Liver (tissue), 8 donors: ENCODE measurements at regions not wholly inside any gene's neighbourhood (a gene's known extent, or its start where the extent isn't known, plus 50 kb on each side); places are given as distances from the start of the nearest gene placed in this dataset.

ENCODE experiments used
- DNase-seq: peaks from one replicate; pipeline ENCODE4 v3.0.0-alpha.2; 2017; ENCODE audit warnings: low spot score
- H3K27ac ChIP-seq, 2 donors: one replicate each; pipeline ENCODE4 v1.7.0; 2013; ENCODE audit warnings: inconsistent platforms in 2 of 2, low read length in 2 of 2, control low read depth in 1 of 2, low read depth in 1 of 2, mild to moderate bottlenecking in 1 of 2
- H3K27me3 ChIP-seq, 4 donors: one replicate each; pipeline versions ENCODE4 v1.6.1 to v1.7.0; 2013; ENCODE audit warnings: low read length in 3 of 4, inconsistent platforms in 1 of 4, mild to moderate bottlenecking in 1 of 4, moderate library complexity in 1 of 4; ENCODE audit not compliant: control insufficient read depth in 4 of 4, insufficient read depth in 4 of 4
- H3K36me3 ChIP-seq, 4 donors: one replicate each; pipeline versions ENCODE4 v1.6.1 to v1.7.0; 2013; ENCODE audit warnings: low read length in 3 of 4, mild to moderate bottlenecking in 3 of 4, low read depth in 1 of 4, moderate library complexity in 1 of 4; ENCODE audit not compliant: control insufficient read depth in 4 of 4, insufficient read depth in 3 of 4
- H3K4me1 ChIP-seq, 4 donors: one replicate each; pipeline versions ENCODE4 v1.6.1 to v1.7.0; 2013; ENCODE audit warnings: low read length in 3 of 4, mild to moderate bottlenecking in 3 of 4, moderate library complexity in 1 of 4; ENCODE audit not compliant: control insufficient read depth in 4 of 4, insufficient read depth in 4 of 4
- H3K4me3 ChIP-seq, 3 donors: one replicate each; pipeline versions ENCODE4 v1.6.1 to v1.7.0; 2013; ENCODE audit warnings: low read length in 3 of 3, control low read depth in 1 of 3, low read depth in 1 of 3, mild to moderate bottlenecking in 1 of 3
- H3K9ac ChIP-seq, 2 donors: one replicate each; pipeline ENCODE4 v1.7.0; 2013; ENCODE audit warnings: low read length in 2 of 2, mild to moderate bottlenecking in 2 of 2, moderate library complexity in 2 of 2, control low read depth in 1 of 2, low read depth in 1 of 2
- H3K9me3 ChIP-seq, 4 donors: one replicate each; pipeline versions ENCODE4 v1.6.1 to v1.7.0; 2013; ENCODE audit warnings: low read length in 3 of 4; ENCODE audit not compliant: control insufficient read depth in 4 of 4
- EGR1 ChIP-seq, 2 donors: IDR thresholded peaks; 2 replicates each; pipeline ENCODE4 v1.6.1; 2016 to 2018; ENCODE audit warnings: antibody characterized with exemption in 2 of 2, low read depth in 2 of 2
- FOXA2 ChIP-seq: IDR thresholded peaks from 2 replicates; pipeline ENCODE4 v1.6.1; 2016; ENCODE audit warnings: antibody characterized with exemption
- GABPA ChIP-seq, 2 donors: IDR thresholded peaks in 1 of 2; conservative IDR thresholded peaks in 1 of 2; 2 replicates each; pipeline ENCODE4 v1.6.1; 2016; ENCODE audit warnings: antibody characterized with exemption in 2 of 2, mild to moderate bottlenecking in 1 of 2, moderate library complexity in 1 of 2
- HNF4A ChIP-seq, 2 donors: conservative IDR thresholded peaks; 2 replicates each; pipeline ENCODE4 v1.6.1; 2016; ENCODE audit warnings: antibody characterized with exemption in 2 of 2, mild to moderate bottlenecking in 2 of 2
- HNF4G ChIP-seq: IDR thresholded peaks from 2 replicates; pipeline ENCODE4 v1.6.1; 2016; ENCODE audit warnings: antibody characterized with exemption
- JUND ChIP-seq, 2 donors: IDR thresholded peaks; 2 replicates each; pipeline ENCODE4 v1.6.1; 2016; ENCODE audit warnings: antibody characterized with exemption in 2 of 2
- MAX ChIP-seq: IDR thresholded peaks from 2 replicates; pipeline ENCODE4 v1.6.1; 2016; ENCODE audit warnings: antibody characterized with exemption
- RAD21 ChIP-seq, 2 donors: IDR thresholded peaks; 2 replicates each; pipeline ENCODE4 v1.6.1; 2016; ENCODE audit warnings: antibody characterized with exemption in 2 of 2, mild to moderate bottlenecking in 2 of 2
- RXRA ChIP-seq, 2 donors: IDR thresholded peaks; 2 replicates each; pipeline ENCODE4 v1.6.1; 2017 to 2018; ENCODE audit warnings: antibody characterized with exemption in 2 of 2, mild to moderate bottlenecking in 1 of 2
- SP1 ChIP-seq: IDR thresholded peaks from 2 replicates; pipeline ENCODE4 v1.6.1; 2018; ENCODE audit warnings: antibody characterized with exemption, mild to moderate bottlenecking
- TAF1 ChIP-seq: conservative IDR thresholded peaks from 2 replicates; pipeline ENCODE4 v1.6.1; 2016; ENCODE audit warnings: antibody characterized with exemption, mild to moderate bottlenecking
- YY1 ChIP-seq: IDR thresholded peaks from 2 replicates; pipeline ENCODE4 v1.6.1; 2016; ENCODE audit warnings: antibody characterized with exemption, mild to moderate bottlenecking
- WGBS: extraction: QIAGEN DNeasy Blood & Tissue Kit; methylation state at CpG from one replicate; pipeline ENCODE4 v1.1.7; 2013; 5-methylcytosine and 5-hydroxymethylcytosine counted together
- TF ChIP-seq, protein P1 (sequence below): fragments of 150-350 bp; IDR thresholded peaks from 2 replicates; pipeline ENCODE4 v1.5.1; 2017; ENCODE audit warnings: improper control_type of control experiment, low read depth, low read length; ENCODE audit not compliant: missing input control
- TF ChIP-seq, protein P2 (sequence below): IDR thresholded peaks from 2 replicates; pipeline ENCODE4 v1.6.1; 2016; ENCODE audit warnings: antibody characterized with exemption
- TF ChIP-seq, protein P3 (sequence below): IDR thresholded peaks from 2 replicates; pipeline ENCODE4 v1.6.1; 2016; ENCODE audit warnings: antibody characterized with exemption, mild to moderate bottlenecking
- TF ChIP-seq, protein P4 (sequence below): IDR thresholded peaks from 2 replicates; pipeline ENCODE4 v1.6.1; 2016; ENCODE audit warnings: antibody characterized with exemption
- donor health status: healthy.
- donor health status: healthy.
- donor health status: healthy.
- donor health status: healthy.
- donor health status: healthy.

GRCh38 chrX:142499992-142500391, 294.9 kb upstream of the MAGEC2 start (continued):
- TF ChIP-seq, protein P1, sequence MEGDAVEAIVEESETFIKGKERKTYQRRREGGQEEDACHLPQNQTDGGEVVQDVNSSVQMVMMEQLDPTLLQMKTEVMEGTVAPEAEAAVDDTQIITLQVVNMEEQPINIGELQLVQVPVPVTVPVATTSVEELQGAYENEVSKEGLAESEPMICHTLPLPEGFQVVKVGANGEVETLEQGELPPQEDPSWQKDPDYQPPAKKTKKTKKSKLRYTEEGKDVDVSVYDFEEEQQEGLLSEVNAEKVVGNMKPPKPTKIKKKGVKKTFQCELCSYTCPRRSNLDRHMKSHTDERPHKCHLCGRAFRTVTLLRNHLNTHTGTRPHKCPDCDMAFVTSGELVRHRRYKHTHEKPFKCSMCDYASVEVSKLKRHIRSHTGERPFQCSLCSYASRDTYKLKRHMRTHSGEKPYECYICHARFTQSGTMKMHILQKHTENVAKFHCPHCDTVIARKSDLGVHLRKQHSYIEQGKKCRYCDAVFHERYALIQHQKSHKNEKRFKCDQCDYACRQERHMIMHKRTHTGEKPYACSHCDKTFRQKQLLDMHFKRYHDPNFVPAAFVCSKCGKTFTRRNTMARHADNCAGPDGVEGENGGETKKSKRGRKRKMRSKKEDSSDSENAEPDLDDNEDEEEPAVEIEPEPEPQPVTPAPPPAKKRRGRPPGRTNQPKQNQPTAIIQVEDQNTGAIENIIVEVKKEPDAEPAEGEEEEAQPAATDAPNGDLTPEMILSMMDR = no peak
- TF ChIP-seq YY1 = no peak

DNA sequence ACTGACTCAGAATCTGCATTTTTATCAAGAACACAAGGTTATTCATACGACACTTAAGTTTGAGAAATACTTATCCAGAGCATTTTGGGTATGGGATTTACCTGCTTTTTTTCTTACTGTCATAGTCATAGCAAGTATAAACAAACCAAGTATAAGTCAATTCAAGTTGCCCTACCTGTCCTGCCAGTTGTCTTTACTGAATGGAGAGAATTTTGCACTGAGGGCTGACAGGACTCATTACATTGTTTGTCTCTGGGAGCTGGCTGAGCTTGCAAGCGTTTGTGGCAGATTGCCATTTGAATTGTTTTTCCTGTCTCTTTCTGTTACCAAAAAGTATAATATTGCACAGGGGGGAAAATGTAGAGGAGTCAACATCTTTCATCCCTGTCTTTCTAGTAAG, 278.9 kb upstream of the MAGEC2 start:
- H3K36me3 ChIP-seq = no peaks in the 10 kb centered on the region
- no peak overlapping the region for H3K27ac ChIP-seq
- H3K27me3 ChIP-seq = no peaks in the 10 kb centered on the region
- WGBS = 71% methylated on average over 2 of the region's 2 CpGs
- H3K9me3 ChIP-seq = no peaks in the 10 kb centered on the region
- H3K9ac ChIP-seq = no peak overlapping the region
- DNase-seq = no peak
- H3K4me3 ChIP-seq = no peak overlapping the region
- H3K4me1 ChIP-seq = no peaks in the 10 kb centered on the region
- TF ChIP-seq MAX (no peak), TAF1 (no peak), FOXA2 (no peak), YY1 (no peak), SP1 (no peak), HNF4A (conservative IDR thresholded peaks at IDR 0.05) (no peak), JUND (IDR thresholded peaks at IDR 0.05) (no peak), HNF4G (no peak), RXRA (IDR thresholded peaks at IDR 0.05) (no peak), RAD21 (IDR thresholded peaks at IDR 0.05) (no peak), EGR1 (IDR thresholded peaks at IDR 0.05; ENCODE audit: low read depth in 2 of 2) (no peak), GABPA (IDR thresholded peaks at IDR 0.05 in 1 of 2, conservative IDR thresholded peaks at IDR 0.05 in 1 of 2) (no peak)
- TF ChIP-seq, protein P1 = no peak
- TF ChIP-seq, protein P2, sequence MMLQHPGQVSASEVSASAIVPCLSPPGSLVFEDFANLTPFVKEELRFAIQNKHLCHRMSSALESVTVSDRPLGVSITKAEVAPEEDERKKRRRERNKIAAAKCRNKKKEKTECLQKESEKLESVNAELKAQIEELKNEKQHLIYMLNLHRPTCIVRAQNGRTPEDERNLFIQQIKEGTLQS = no peak
- TF ChIP-seq, protein P3, sequence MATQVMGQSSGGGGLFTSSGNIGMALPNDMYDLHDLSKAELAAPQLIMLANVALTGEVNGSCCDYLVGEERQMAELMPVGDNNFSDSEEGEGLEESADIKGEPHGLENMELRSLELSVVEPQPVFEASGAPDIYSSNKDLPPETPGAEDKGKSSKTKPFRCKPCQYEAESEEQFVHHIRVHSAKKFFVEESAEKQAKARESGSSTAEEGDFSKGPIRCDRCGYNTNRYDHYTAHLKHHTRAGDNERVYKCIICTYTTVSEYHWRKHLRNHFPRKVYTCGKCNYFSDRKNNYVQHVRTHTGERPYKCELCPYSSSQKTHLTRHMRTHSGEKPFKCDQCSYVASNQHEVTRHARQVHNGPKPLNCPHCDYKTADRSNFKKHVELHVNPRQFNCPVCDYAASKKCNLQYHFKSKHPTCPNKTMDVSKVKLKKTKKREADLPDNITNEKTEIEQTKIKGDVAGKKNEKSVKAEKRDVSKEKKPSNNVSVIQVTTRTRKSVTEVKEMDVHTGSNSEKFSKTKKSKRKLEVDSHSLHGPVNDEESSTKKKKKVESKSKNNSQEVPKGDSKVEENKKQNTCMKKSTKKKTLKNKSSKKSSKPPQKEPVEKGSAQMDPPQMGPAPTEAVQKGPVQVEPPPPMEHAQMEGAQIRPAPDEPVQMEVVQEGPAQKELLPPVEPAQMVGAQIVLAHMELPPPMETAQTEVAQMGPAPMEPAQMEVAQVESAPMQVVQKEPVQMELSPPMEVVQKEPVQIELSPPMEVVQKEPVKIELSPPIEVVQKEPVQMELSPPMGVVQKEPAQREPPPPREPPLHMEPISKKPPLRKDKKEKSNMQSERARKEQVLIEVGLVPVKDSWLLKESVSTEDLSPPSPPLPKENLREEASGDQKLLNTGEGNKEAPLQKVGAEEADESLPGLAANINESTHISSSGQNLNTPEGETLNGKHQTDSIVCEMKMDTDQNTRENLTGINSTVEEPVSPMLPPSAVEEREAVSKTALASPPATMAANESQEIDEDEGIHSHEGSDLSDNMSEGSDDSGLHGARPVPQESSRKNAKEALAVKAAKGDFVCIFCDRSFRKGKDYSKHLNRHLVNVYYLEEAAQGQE = no peak
- TF ChIP-seq, protein P4, sequence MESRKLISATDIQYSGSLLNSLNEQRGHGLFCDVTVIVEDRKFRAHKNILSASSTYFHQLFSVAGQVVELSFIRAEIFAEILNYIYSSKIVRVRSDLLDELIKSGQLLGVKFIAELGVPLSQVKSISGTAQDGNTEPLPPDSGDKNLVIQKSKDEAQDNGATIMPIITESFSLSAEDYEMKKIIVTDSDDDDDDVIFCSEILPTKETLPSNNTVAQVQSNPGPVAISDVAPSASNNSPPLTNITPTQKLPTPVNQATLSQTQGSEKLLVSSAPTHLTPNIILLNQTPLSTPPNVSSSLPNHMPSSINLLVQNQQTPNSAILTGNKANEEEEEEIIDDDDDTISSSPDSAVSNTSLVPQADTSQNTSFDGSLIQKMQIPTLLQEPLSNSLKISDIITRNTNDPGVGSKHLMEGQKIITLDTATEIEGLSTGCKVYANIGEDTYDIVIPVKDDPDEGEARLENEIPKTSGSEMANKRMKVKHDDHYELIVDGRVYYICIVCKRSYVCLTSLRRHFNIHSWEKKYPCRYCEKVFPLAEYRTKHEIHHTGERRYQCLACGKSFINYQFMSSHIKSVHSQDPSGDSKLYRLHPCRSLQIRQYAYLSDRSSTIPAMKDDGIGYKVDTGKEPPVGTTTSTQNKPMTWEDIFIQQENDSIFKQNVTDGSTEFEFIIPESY = no peak
